Cardiac fibroblast (primary cell): ENCODE measurements at regions not wholly inside any gene's neighbourhood (a gene's known extent, or its start where the extent isn't known, plus 50 kb on each side); places are given as distances from the start of the nearest gene placed in this dataset.

ENCODE experiments used
- DNase-seq, 2 donors: peaks; one replicate each; pipeline versions ENCODE4 v3.0.0 to v3.0.0-alpha.2; 2010; ENCODE audit warnings: low read depth in 2 of 2
- H3K4me3 ChIP-seq, 2 donors: replicated peaks in 1 of 2; 1 replicate in 1 of 2; 2 replicates in 1 of 2; pipeline ENCODE4 v1.5.1; 2011; ENCODE audit warnings: low read depth in 2 of 2, low read length in 2 of 2, mild to moderate bottlenecking in 2 of 2, moderate library complexity in 1 of 2
- CTCF ChIP-seq: IDR thresholded peaks from one replicate; pipeline ENCODE4 v1.5.1; 2011; ENCODE audit warnings: low read depth, mild to moderate bottlenecking, low read length, inconsistent platforms

DNA sequence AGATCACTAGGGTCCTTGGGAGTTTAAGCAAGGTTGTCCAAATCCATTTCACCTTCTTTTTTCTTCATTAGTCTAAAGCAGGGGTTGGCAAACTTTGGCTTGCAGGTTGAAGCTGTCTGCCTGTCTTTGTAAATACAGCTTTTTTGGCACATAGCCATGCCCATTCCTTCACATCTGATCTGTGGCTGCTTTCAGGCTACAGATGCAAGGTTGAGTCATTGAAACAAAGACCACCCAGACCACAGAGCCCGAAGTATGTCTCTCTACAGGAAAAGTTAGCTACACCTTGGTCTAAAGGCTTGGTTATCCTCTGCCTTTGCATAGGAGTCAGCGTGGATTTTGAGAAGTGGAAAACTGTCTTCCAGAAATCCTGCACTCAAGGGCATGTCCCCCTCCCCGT is 238.1 kb upstream of the STS start:
- TF ChIP-seq CTCF = no peak
- no peak for DNase-seq
- H3K4me3 ChIP-seq = no peak overlapping the region

- no peak for TF ChIP-seq CTCF
- DNase-seq = no peak
- H3K4me3 ChIP-seq = no peak overlapping the region
Measured at GRCh38 chrX:6906608-6907007, 240.9 kb upstream of the STS start.

- no peak for DNase-seq
- no peak overlapping the region for H3K4me3 ChIP-seq
- TF ChIP-seq CTCF = no peak
Measured at GRCh38 chrX:6904156-6904555, 243.4 kb upstream of the STS start.

- no peak for TF ChIP-seq CTCF
- no peak overlapping the region for H3K4me3 ChIP-seq
- DNase-seq = no peak
Measured at GRCh38 chrX:6898371-6898770, 249.1 kb upstream of the STS start.

DNA sequence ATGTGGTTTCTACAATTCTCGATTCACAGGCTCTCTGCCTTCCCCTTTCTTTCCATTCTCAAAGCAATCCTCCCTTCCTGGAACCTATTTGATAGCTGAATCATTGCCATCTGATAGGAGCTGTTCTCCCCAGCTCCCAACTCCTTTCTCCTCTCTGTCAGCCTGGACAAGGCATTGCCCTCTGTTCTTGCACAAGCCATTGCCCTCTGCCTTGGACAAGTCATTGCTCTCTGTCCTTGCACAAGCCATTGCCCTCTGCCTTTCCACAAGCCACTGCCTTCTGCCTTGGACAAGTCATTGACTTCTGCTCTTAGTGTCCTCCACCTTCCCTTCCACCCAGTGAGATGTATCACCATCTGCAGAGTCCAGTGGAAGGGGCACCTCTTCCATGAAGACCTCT is 256.1 kb upstream of the STS start:
- no peak for TF ChIP-seq CTCF
- H3K4me3 ChIP-seq = no peak overlapping the region
- DNase-seq = no peak

GRCh38 chrX:6890544-6891261 is 256.8 kb upstream of the STS start:
- DNase-seq = no peak
- TF ChIP-seq CTCF = no peak
- no peak overlapping the region for H3K4me3 ChIP-seq

- H3K4me3 ChIP-seq = no peak overlapping the region
- no peak for TF ChIP-seq CTCF
- no peak for DNase-seq
Measured at GRCh38 chrX:6885909-6886308, 261.6 kb upstream of the STS start.
